HCT116 (cell line): ENCODE measurements at regions not wholly inside any gene's neighbourhood (a gene's known extent, or its start where the extent isn't known, plus 50 kb on each side); places are given as distances from the start of the nearest gene placed in this dataset.

ENCODE experiments used
- ATAC-seq: fragments of 200-7000 bp; cut with Tn5 transposase; 2 replicates; pipeline ENCODE4 v1.9.1; 2020; ENCODE audit warnings: mild to moderate bottlenecking, moderate library complexity
- BruUV-seq: library from RNA; stranded (reverse); fragments of 400-500 nt; replicated peaks from 2 replicates; lab custom pipeline; 2021; lab: Mats Ljungman, UMichigan
- CTCF ChIA-PET: fragments of 300-600 bp; sonication (Branson Sonifier 250); formaldehyde crosslinking; loops from one replicate; lab custom pipeline; 2021; ENCODE audit warnings: antibody characterized with exemption; lab: Charles Lee
- POLR2A ChIA-PET: fragments of 300-600, 350-600 bp; sonication (Branson Sonifier 250); formaldehyde crosslinking; loops from one replicate; lab custom pipeline; 2021; ENCODE audit warnings: antibody characterized with exemption; lab: Charles Lee
- RAD21 ChIA-PET, 2 experiments: fragments of 300-600 bp; sonication (Branson Sonifier 250); formaldehyde crosslinking; loops; one replicate each; lab custom pipeline; 2023; ENCODE audit warnings: low total read pairs in 2 of 2; ENCODE audit not compliant: uncharacterized antibody in 2 of 2, unreplicated experiment in 2 of 2, low non-redundant PET in 1 of 2; lab: Charles Lee
- DNase-seq: peaks from one replicate; pipeline ENCODE4 v3.0.0-alpha.2; 2010; ENCODE audit warnings: low read depth, low spot score
- H2AFZ ChIP-seq: fragments of 200-600 bp; shearing (Covaris generic), sonication (generic); 2 replicates; pipeline ENCODE4 v1.6.1; 2017; ENCODE audit warnings: low read depth, mixed run types, mixed read lengths, antibody characterized with exemption, low read length; ENCODE audit not compliant: poor library complexity, severe bottlenecking
- H3K27ac ChIP-seq: 2 replicates; pipeline ENCODE4 v1.5.1; 2012; ENCODE audit warnings: low read depth, low read length
- H3K27me3 ChIP-seq: fragments of 200-600 bp; sonication (generic); 2 replicates; pipeline ENCODE4 v1.6.1; 2016; ENCODE audit warnings: mixed run types, low read length, mixed read lengths; ENCODE audit not compliant: insufficient read depth
- H3K36me3 ChIP-seq, 2 experiments: fragments of 200-500 bp in 1 of 2; fragments of 200-600 bp in 1 of 2; sonication (Bioruptor generic) in 1 of 2; sonication (generic) in 1 of 2; 2 replicates each; pipeline versions ENCODE4 v1.5.1 to v1.6.1; 2014 to 2016; ENCODE audit warnings: low read length in 2 of 2, inconsistent platforms in 1 of 2, mixed read lengths in 1 of 2, mixed run types in 1 of 2; ENCODE audit not compliant: insufficient read depth in 2 of 2, control insufficient read depth in 1 of 2
- H3K4me1 ChIP-seq, 2 experiments: fragments of 200-600 bp in 1 of 2; sonication (generic) in 1 of 2; 2 replicates each; pipeline versions ENCODE4 v1.5.1 to v1.6.1; 2012 to 2017; ENCODE audit warnings: low read length in 2 of 2, inconsistent platforms in 1 of 2, mild to moderate bottlenecking in 1 of 2, mixed read lengths in 1 of 2, mixed run types in 1 of 2, moderate library complexity in 1 of 2; ENCODE audit not compliant: insufficient read depth in 2 of 2, control insufficient read depth in 1 of 2
- H3K4me2 ChIP-seq: fragments of 200-600 bp; sonication (generic); 2 replicates; pipeline ENCODE4 v1.6.1; 2017; ENCODE audit warnings: mixed run types, low read length, mixed read lengths
- H3K4me3 ChIP-seq, 2 experiments: fragments of 200-600 bp in 1 of 2; sonication (generic) in 1 of 2; replicated peaks in 1 of 2; 2 replicates each; pipeline ENCODE4 v1.5.1; 2011 to 2016; ENCODE audit warnings: low read length in 2 of 2, control low read depth in 1 of 2, low read depth in 1 of 2, mild to moderate bottlenecking in 1 of 2, mixed read lengths in 1 of 2, mixed run types in 1 of 2
- H3K79me2 ChIP-seq: fragments of 200-600 bp; sonication (generic); 2 replicates; pipeline ENCODE4 v1.6.1; 2017; ENCODE audit warnings: mild to moderate bottlenecking, mixed run types, low read length, moderate library complexity, mixed read lengths; ENCODE audit not compliant: insufficient read depth
- H3K9ac ChIP-seq: fragments of 200-600 bp; sonication (generic); 2 replicates; pipeline ENCODE4 v1.6.1; 2016; ENCODE audit warnings: low read length, mixed read lengths
- H3K9me2 ChIP-seq: fragments of 200-600 bp; sonication (generic), shearing (Covaris generic); 2 replicates; pipeline ENCODE4 v1.6.1; 2017; ENCODE audit warnings: mixed run types, mild to moderate bottlenecking, moderate library complexity; ENCODE audit not compliant: insufficient read depth
- H3K9me3 ChIP-seq, 2 experiments: fragments of 200-500 bp in 1 of 2; fragments of 200-600 bp in 1 of 2; sonication (Bioruptor generic) in 1 of 2; sonication (generic) in 1 of 2; 2 replicates each; pipeline ENCODE4 v1.6.1; 2014 to 2017; ENCODE audit warnings: low read length in 2 of 2, mixed read lengths in 2 of 2, inconsistent platforms in 1 of 2, low read depth in 1 of 2, mild to moderate bottlenecking in 1 of 2, mixed run types in 1 of 2, moderate library complexity in 1 of 2; ENCODE audit not compliant: control insufficient read depth in 1 of 2, insufficient read depth in 1 of 2
- H4K20me1 ChIP-seq: fragments of 200-600 bp; sonication (generic), shearing (Covaris generic); 2 replicates; pipeline ENCODE4 v1.6.1; 2017; ENCODE audit warnings: mixed run types, mild to moderate bottlenecking, moderate library complexity; ENCODE audit not compliant: insufficient read depth
- EGR1 ChIP-seq: IDR thresholded peaks from 2 replicates; pipeline ENCODE4 v1.6.1; 2012; ENCODE audit warnings: low read depth
- ELF1 ChIP-seq: IDR thresholded peaks from 2 replicates; pipeline ENCODE4 v1.6.1; 2012; ENCODE audit warnings: low read depth, borderline replicate concordance
- EZH2 ChIP-seq: fragments of 200-600 bp; sonication (generic); IDR thresholded peaks from 2 replicates; pipeline ENCODE4 v1.6.1; 2017; ENCODE audit warnings: antibody characterized with exemption, mixed run types
- JUND ChIP-seq: IDR thresholded peaks from 2 replicates; pipeline ENCODE4 v1.6.1; 2012
- MAX ChIP-seq: IDR thresholded peaks from 2 replicates; pipeline ENCODE4 v1.6.1; 2012
- POLR2A ChIP-seq: IDR thresholded peaks from 2 replicates; pipeline ENCODE4 v1.7.0; 2011; ENCODE audit warnings: borderline replicate concordance; ENCODE audit not compliant: insufficient read depth, insufficient read length; ENCODE audit errors: extremely low read depth
- POLR2AphosphoS5 ChIP-seq: IDR thresholded peaks from 2 replicates; pipeline ENCODE4 v1.6.1; 2011; ENCODE audit warnings: mild to moderate bottlenecking, low read depth, low read length, moderate library complexity
- RAD21 ChIP-seq: IDR thresholded peaks from 2 replicates; pipeline ENCODE4 v1.6.1; 2012; ENCODE audit warnings: low read depth, mild to moderate bottlenecking
- REST ChIP-seq: IDR thresholded peaks from 2 replicates; pipeline ENCODE4 v1.6.1; 2012; ENCODE audit warnings: low read depth
- SP1 ChIP-seq: IDR thresholded peaks from 2 replicates; pipeline ENCODE4 v1.6.1; 2012; ENCODE audit warnings: low read depth
- intact Hi-C: fragments of 100-400 bp; cut with micrococcal nuclease; formaldehyde crosslinking; loops from 2 replicates; pipeline ENCODE4 v1.10.0; 2022
- TF ChIP-seq, protein P1 (sequence below), 3 experiments: fragments of 200-600 bp in 1 of 3; sonication (generic) in 1 of 3; IDR thresholded peaks in 2 of 3; conservative IDR thresholded peaks in 1 of 3; 2 replicates each; pipeline ENCODE4 v1.5.1; 2012 to 2017; ENCODE audit warnings: low read depth in 2 of 3, low read length in 2 of 3, antibody characterized with exemption in 1 of 3, borderline replicate concordance in 1 of 3, control low read depth in 1 of 3, mild to moderate bottlenecking in 1 of 3, mixed read lengths in 1 of 3, mixed run types in 1 of 3, moderate library complexity in 1 of 3; ENCODE audit not compliant: insufficient read depth in 1 of 3

DNA sequence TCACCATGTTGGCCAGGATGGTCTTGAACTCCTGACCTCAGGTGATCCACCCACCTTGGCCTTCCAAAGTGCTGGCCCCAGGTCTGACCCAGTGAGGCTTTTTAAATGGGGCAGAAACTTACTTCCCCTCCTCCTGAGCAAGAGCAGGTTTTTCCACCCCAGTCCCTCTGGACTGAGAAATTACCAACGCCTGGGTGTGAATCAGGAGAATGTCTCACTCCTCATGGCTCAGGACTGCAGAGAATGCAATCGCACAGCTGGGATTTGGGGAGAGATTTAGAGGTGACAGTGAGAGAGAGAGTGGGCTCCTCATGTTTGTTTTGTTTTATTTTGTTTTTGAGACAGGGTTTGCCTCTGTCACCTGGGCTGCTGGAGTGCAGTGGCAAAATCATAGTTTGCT is 203.6 kb downstream of the RAB11FIP4 start:
- Histone ChIP-seq H3K4me1 (peaks cover 11 to 43% of the 10 kb centered on the region in 2 experiments), H3K79me2 (no peaks in the 10 kb centered on the region), H2AFZ (no peak overlapping the region), H3K9me3 (no peaks in the 10 kb centered on the region), H3K4me3 (no peak overlapping the region), H3K27ac (no peak overlapping the region), H3K36me3 (no peaks in the 10 kb centered on the region), H4K20me1 (no peaks in the 10 kb centered on the region), H3K9me2 (no peaks in the 10 kb centered on the region), H3K9ac (no peak overlapping the region), H3K27me3 (no peaks in the 10 kb centered on the region), H3K4me2 (no peak overlapping the region)
- POLR2A ChIA-PET, result no interaction called here
- BruUV-seq, result no TSS peak
- TF ChIP-seq MAX, result no peak
- no peak for TF ChIP-seq POLR2AphosphoS5
- TF ChIP-seq RAD21, result no peak
- TF ChIP-seq, protein P1, sequence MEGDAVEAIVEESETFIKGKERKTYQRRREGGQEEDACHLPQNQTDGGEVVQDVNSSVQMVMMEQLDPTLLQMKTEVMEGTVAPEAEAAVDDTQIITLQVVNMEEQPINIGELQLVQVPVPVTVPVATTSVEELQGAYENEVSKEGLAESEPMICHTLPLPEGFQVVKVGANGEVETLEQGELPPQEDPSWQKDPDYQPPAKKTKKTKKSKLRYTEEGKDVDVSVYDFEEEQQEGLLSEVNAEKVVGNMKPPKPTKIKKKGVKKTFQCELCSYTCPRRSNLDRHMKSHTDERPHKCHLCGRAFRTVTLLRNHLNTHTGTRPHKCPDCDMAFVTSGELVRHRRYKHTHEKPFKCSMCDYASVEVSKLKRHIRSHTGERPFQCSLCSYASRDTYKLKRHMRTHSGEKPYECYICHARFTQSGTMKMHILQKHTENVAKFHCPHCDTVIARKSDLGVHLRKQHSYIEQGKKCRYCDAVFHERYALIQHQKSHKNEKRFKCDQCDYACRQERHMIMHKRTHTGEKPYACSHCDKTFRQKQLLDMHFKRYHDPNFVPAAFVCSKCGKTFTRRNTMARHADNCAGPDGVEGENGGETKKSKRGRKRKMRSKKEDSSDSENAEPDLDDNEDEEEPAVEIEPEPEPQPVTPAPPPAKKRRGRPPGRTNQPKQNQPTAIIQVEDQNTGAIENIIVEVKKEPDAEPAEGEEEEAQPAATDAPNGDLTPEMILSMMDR (IDR thresholded peaks at IDR 0.05 in 2 of 3, conservative IDR thresholded peaks at IDR 0.05 in 1 of 3; ENCODE audit: borderline replicate concordance in 1 of 3, insufficient read depth in 1 of 3, low read depth in 2 of 3, low read length in 2 of 3), result no peak
- CTCF ChIA-PET, result no interaction called here
- intact Hi-C loops, result no loop called here
- no peak for ATAC-seq
- RAD21 ChIA-PET, result no interaction called here
- DNase-seq, result no peak

DNA sequence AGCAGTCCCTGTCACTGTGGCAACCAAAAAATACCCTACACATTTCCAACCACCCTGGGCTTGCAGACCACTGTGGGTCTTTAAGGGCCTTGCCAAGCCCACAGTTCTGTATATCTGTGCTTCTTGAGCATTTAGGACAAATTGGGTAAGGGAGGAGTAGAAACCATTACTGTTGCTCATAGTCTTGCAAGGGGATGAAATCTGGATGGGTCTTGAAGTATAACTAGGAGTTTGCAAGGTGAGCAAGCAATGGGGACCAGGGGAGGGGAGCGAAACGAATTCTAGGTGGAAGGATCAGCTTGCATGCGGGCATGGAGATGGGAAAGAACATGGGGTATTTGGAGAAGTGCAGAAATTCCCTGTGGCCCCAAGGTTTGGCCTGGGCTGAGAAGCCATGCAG is 202.9 kb downstream of the RAB11FIP4 start:
- Histone ChIP-seq H3K27me3 (no peaks in the 10 kb centered on the region), H3K79me2 (no peaks in the 10 kb centered on the region), H3K4me1 (peaks cover 11 to 37% of the 10 kb centered on the region in 2 experiments), H3K4me2 (no peak overlapping the region), H2AFZ (no peak overlapping the region), H3K9me2 (no peaks in the 10 kb centered on the region), H4K20me1 (no peaks in the 10 kb centered on the region), H3K4me3 (no peak overlapping the region), H3K27ac (no peak overlapping the region), H3K9me3 (no peaks in the 10 kb centered on the region), H3K36me3 (no peaks in the 10 kb centered on the region), H3K9ac (no peak overlapping the region)
- ATAC-seq (no peak), DNase-seq (no peak)
- ChIA-PET RAD21 (no interaction called here), CTCF (no interaction called here), POLR2A (no interaction called here)
- TF ChIP-seq EGR1 (no peak), MAX (no peak), ELF1 (no peak), POLR2AphosphoS5 (no peak), JUND (no peak), POLR2A (no peak), REST (no peak), SP1 (no peak), EZH2 (no peak)
- no TSS peak for BruUV-seq
- intact Hi-C loops, result no loop called here
